GM13976 (cell line): ENCODE measurements at regions not wholly inside any gene's neighbourhood (a gene's known extent, or its start where the extent isn't known, plus 50 kb on each side); places are given as distances from the start of the nearest gene placed in this dataset.

Experiments used
- DNase-seq: peaks from one replicate; pipeline ENCODE4 v3.0.0; 2012; ENCODE audit warnings: low spot score
- in situ Hi-C: fragments of 300-500 bp; cut with MboI; formaldehyde crosslinking; loops from one replicate; pipeline ENCODE4 v1.12.0; 2022; ENCODE audit warnings: low sequenced_read_pairs, mixed read lengths, inconsistent platforms; ENCODE audit not compliant: unreplicated experiment
- TF ChIP-seq, protein P1 (sequence below): IDR thresholded peaks from 2 replicates; pipeline ENCODE4 v1.5.1; 2012; ENCODE audit warnings: borderline replicate concordance, mild to moderate bottlenecking; ENCODE audit not compliant: insufficient read depth; ENCODE audit errors: extremely low read depth, missing control alignments, control extremely low read depth

- TF ChIP-seq, protein P1, sequence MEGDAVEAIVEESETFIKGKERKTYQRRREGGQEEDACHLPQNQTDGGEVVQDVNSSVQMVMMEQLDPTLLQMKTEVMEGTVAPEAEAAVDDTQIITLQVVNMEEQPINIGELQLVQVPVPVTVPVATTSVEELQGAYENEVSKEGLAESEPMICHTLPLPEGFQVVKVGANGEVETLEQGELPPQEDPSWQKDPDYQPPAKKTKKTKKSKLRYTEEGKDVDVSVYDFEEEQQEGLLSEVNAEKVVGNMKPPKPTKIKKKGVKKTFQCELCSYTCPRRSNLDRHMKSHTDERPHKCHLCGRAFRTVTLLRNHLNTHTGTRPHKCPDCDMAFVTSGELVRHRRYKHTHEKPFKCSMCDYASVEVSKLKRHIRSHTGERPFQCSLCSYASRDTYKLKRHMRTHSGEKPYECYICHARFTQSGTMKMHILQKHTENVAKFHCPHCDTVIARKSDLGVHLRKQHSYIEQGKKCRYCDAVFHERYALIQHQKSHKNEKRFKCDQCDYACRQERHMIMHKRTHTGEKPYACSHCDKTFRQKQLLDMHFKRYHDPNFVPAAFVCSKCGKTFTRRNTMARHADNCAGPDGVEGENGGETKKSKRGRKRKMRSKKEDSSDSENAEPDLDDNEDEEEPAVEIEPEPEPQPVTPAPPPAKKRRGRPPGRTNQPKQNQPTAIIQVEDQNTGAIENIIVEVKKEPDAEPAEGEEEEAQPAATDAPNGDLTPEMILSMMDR: peak; percentile 63
- in situ Hi-C loops: loop anchor here (10.0 kb wide), 1 partner anchor 508 kb away; the partner anchor contains the start of genes GALNT4 and POC1B
- DNase-seq: peak; percentile 34
These were observed 335.1 kb downstream of the DUSP6 start for GRCh38 chr12:89016970-89017778.

GRCh38 chr12:89015419-89015818 lies 336.9 kb downstream of the DUSP6 start:
- no peak for DNase-seq
- TF ChIP-seq, protein P1: no peak
- in situ Hi-C loops: loop anchor here (10.0 kb wide), 1 partner anchor 509 kb away; the partner anchor contains the start of genes GALNT4 and POC1B

DNA sequence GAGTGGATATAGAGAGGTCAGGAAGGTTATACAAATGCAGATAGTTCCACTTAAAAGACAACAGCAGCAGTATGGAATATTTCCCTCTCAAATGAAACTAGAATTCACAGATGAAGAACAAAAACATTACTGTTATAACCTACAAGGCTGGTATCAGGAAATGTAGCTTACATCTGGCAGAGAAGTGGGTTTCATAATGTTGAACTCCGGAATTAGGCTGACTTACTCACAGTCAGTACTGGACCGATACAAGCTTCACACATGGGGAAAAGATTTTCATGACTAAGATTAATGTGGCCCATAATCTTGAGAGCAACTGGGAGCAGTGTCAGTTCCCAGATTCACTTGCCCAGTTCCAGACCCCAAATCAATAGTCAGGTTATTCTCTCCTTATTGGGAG lies 353.9 kb downstream of the DUSP6 start:
- DNase-seq: no peak
- TF ChIP-seq, protein P1: no peak
- in situ Hi-C loops: loop anchor here (25.0 kb wide), 2 partner anchors 361 to 836 kb away; no protein-coding TSS in a partner anchor

DNA sequence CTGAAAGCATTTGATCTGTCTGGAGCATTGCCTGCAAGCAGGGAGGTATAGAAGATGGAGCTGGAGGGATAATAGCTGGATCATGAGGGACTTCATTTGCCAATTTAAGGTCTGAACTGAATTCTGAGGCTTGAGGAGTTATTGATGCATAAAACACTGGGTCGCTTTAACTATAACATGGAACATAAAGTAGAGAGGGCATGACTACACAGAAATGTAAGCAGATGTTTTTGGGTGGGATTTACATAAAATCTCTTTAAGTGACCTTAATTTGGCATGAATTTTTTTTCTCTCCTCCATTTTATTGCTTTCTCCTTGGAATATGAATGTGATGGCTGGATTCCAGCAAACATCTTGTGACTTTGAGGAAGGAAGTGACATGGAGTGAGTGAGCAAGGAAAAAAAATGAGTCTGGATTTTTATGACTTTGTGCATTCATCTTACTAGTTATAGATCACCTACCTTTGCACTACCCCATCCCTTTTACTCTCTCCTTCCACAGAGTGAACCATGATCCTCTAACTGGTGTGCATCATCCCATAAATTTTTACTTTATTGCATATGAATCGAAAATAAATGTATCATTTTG lies 356.0 kb downstream of the DUSP6 start:
- TF ChIP-seq, protein P1: no peak
- DNase-seq: no peak
- in situ Hi-C loops: loop anchor here (25.0 kb wide), 2 partner anchors 359 to 834 kb away; no protein-coding TSS in a partner anchor

DNA sequence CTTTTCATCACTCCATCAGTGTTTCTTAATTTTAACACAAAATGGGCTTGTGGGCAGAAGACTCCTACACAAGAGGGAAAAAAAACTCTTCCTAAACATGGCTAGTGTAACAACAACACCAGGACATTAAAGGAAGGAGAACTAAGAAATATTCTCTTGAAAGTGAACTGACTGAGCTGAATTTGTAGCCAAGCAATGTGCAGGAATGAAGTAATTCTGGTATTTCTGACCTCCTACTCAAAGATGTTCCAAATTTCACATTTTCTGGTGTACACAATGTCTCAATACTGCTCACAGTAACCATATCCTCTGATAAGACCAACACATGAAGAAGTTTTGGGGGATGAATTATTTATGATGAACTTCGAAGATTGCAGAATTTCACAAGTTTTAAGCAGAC lies 357.3 kb downstream of the DUSP6 start:
- DNase-seq: no peak
- in situ Hi-C loops: loop anchor here (25.0 kb wide), 2 partner anchors 358 to 833 kb away; no protein-coding TSS in a partner anchor
- TF ChIP-seq, protein P1: no peak

DNA sequence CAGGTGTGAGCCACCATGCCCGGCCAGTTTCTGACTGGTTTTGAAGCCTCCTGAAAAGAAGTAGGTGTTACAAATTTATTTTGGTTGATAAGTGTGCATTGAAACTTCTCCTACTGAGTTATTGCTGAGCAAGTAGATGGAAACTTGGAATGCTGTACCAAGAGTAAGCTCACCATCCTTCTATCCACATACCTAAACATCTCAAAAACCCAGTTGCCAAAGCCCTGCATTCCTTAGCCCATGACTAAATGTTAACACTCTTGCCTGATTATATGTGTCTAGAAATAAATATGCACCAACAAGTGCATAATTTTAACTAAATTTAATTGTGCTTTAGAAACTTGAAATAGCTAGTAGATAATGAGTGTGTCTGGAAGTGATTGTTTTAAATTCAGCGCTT lies 357.8 kb downstream of the DUSP6 start:
- DNase-seq: no peak
- TF ChIP-seq, protein P1: no peak
- in situ Hi-C loops: loop anchor here (25.0 kb wide), 2 partner anchors 357 to 832 kb away; no protein-coding TSS in a partner anchor
